Activated CD8-positive, alpha-beta T cell treated with anti-CD3 and anti-CD28 coated beads for 36 hours (primary cell): ENCODE measurements at regions not wholly inside any gene's neighbourhood (a gene's known extent, or its start where the extent isn't known, plus 50 kb on each side); places are given as distances from the start of the nearest gene placed in this dataset.

ENCODE experiments used
- ATAC-seq: fragments of 200-7000 bp; cut with Tn5 transposase; one replicate; pipeline ENCODE4 v1.10.0; 2021; ENCODE audit warnings: mild to moderate bottlenecking, moderate library complexity
- CTCF ChIA-PET: fragments of 350-600 bp; sonication (Branson Sonifier 250); formaldehyde crosslinking; loops from one replicate; lab custom pipeline; 2021; ENCODE audit warnings: antibody characterized with exemption; lab: Charles Lee
- POLR2A ChIA-PET: fragments of 350-600 bp; sonication (Branson Sonifier 250); formaldehyde crosslinking; loops from one replicate; lab custom pipeline; 2021; ENCODE audit warnings: antibody characterized with exemption; lab: Charles Lee
- DNase-seq: peaks from one replicate; pipeline ENCODE4 v3.0.0-alpha.2; 2020
- H3K27ac Mint-ChIP-seq: one replicate; pipeline ENCODE4 v1.8.0; 2021; ENCODE audit warnings: mild to moderate bottlenecking, mixed read lengths
- H3K27me3 Mint-ChIP-seq: one replicate; pipeline ENCODE4 v1.8.0; 2021; ENCODE audit warnings: mixed read lengths
- H3K36me3 Mint-ChIP-seq: one replicate; pipeline ENCODE4 v1.8.0; 2021; ENCODE audit warnings: low read depth, mixed read lengths
- H3K4me1 Mint-ChIP-seq: one replicate; pipeline ENCODE4 v1.8.0; 2021; ENCODE audit warnings: low read depth, mixed read lengths
- H3K4me3 Mint-ChIP-seq: one replicate; pipeline ENCODE4 v1.8.0; 2021; ENCODE audit warnings: mild to moderate bottlenecking, moderate library complexity, mixed read lengths
- H3K9me3 Mint-ChIP-seq: one replicate; pipeline ENCODE4 v1.8.0; 2021; ENCODE audit warnings: mixed read lengths
- intact Hi-C: fragments of 100-400 bp; cut with micrococcal nuclease; formaldehyde crosslinking; loops from one replicate; pipeline ENCODE4 v1.10.0; 2022
- TF ChIP-seq, protein P1 (sequence below): fragments of 200-600 bp; IDR thresholded peaks from one replicate; pipeline ENCODE4 v1.8.0; 2022; ENCODE audit warnings: antibody characterized with exemption, mild to moderate bottlenecking

- DNase-seq, result no peak
- H3K9me3 Mint-ChIP-seq, result no peaks in the 10 kb centered on the region
- CTCF ChIA-PET, result no interaction called here
Measured at GRCh38 chr2:63681896-63682295, 93.1 kb downstream of the MDH1 start.

DNA sequence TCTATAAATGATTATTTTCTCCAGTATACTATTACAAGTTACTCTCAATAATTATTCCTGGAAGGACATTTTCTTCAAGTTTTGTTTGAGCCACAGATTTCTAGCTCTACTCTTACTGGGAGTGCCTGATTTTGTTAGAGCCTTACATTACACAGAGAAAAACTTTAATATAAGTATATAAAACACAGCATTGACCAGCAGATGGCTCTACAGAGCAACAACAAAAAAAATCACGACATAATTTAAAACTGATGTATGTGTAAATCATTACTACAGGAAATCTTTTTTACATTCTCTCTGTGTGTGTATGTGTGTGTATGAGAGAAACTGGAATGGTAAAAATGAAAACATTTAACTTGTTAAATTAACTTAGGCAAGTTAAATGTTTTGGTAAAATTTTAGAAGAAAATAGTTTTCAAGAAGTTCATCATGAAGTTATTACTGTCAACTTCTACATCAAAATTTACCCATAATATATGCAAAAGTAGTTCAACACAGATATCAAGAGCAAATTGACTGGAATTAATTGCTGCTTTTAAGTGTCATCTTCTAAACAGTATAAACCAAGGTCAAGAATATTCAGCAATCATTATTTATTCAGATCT lies 103.3 kb downstream of the MDH1 start:
- TF ChIP-seq, protein P1, sequence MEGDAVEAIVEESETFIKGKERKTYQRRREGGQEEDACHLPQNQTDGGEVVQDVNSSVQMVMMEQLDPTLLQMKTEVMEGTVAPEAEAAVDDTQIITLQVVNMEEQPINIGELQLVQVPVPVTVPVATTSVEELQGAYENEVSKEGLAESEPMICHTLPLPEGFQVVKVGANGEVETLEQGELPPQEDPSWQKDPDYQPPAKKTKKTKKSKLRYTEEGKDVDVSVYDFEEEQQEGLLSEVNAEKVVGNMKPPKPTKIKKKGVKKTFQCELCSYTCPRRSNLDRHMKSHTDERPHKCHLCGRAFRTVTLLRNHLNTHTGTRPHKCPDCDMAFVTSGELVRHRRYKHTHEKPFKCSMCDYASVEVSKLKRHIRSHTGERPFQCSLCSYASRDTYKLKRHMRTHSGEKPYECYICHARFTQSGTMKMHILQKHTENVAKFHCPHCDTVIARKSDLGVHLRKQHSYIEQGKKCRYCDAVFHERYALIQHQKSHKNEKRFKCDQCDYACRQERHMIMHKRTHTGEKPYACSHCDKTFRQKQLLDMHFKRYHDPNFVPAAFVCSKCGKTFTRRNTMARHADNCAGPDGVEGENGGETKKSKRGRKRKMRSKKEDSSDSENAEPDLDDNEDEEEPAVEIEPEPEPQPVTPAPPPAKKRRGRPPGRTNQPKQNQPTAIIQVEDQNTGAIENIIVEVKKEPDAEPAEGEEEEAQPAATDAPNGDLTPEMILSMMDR, result peak; percentile 78
- intact Hi-C loops, result loop anchor here (2.0 kb wide), 1 partner anchor 169 kb away; no protein-coding TSS in a partner anchor
- Mint-ChIP-seq H3K36me3 (no peaks in the 10 kb centered on the region), H3K27me3 (no peaks in the 10 kb centered on the region), H3K4me1 (no peaks in the 10 kb centered on the region), H3K9me3 (no peaks in the 10 kb centered on the region), H3K4me3 (no peak overlapping the region), H3K27ac (no peak overlapping the region)
- ChIA-PET CTCF (interaction anchor here (0.7 to 2.3 kb wide), 11 partner anchors 7 to 228 kb away, joined by 3 to 14 read pairs (median 4); no protein-coding TSS in a partner anchor), POLR2A (no interaction called here)
- DNase-seq (peak; percentile 30), ATAC-seq (peak; percentile 51)

More at GRCh38 chr2:63681896-63682295, 93.1 kb downstream of the MDH1 start:
- Mint-ChIP-seq H3K27me3 (peaks cover 3% of the 10 kb centered on the region), H3K36me3 (no peaks in the 10 kb centered on the region), H3K4me3 (no peak overlapping the region), H3K4me1 (peaks cover 7% of the 10 kb centered on the region), H3K27ac (no peak overlapping the region)
- intact Hi-C loops, result no loop called here
- ATAC-seq, result no peak
- TF ChIP-seq, protein P1, result no peak
- POLR2A ChIA-PET, result no interaction called here

GRCh38 chr2:63695583-63695982 lies 106.8 kb downstream of the MDH1 start:
- ATAC-seq (no peak), DNase-seq (no peak)
- H3K4me3 Mint-ChIP-seq, result no peak overlapping the region
- ChIA-PET POLR2A (no interaction called here), CTCF (interaction anchor here (0.7 to 1.5 kb wide), 2 partner anchors 166 to 197 kb away, joined by 3 read pairs; no protein-coding TSS in a partner anchor)
- no peaks in the 10 kb centered on the region for H3K36me3 Mint-ChIP-seq
- H3K27me3 Mint-ChIP-seq, result no peaks in the 10 kb centered on the region
- intact Hi-C loops, result loop anchor here (5.0 kb wide), 1 partner anchor 192 kb away; no protein-coding TSS in a partner anchor
- TF ChIP-seq, protein P1, result no peak
- no peaks in the 10 kb centered on the region for H3K9me3 Mint-ChIP-seq
- no peak overlapping the region for H3K27ac Mint-ChIP-seq
- H3K4me1 Mint-ChIP-seq, result no peaks in the 10 kb centered on the region

GRCh38 chr2:63696496-63696895 lies 107.7 kb downstream of the MDH1 start:
- Mint-ChIP-seq H3K36me3 (no peaks in the 10 kb centered on the region), H3K4me3 (no peak overlapping the region), H3K27me3 (no peaks in the 10 kb centered on the region), H3K9me3 (no peaks in the 10 kb centered on the region), H3K27ac (no peak overlapping the region), H3K4me1 (no peaks in the 10 kb centered on the region)
- DNase-seq (no peak), ATAC-seq (no peak)
- ChIA-PET CTCF (interaction anchor here (0.7 to 1.5 kb wide), 2 partner anchors 165 to 196 kb away, joined by 3 read pairs; no protein-coding TSS in a partner anchor), POLR2A (interaction anchor here (0.8 kb wide), 1 partner anchor 158 kb away, joined by 3 read pairs; no protein-coding TSS in a partner anchor)
- intact Hi-C loops, result loop anchor here (5.0 kb wide), 1 partner anchor 191 kb away; no protein-coding TSS in a partner anchor
- TF ChIP-seq, protein P1, result no peak

- TF ChIP-seq, protein P1, result no peak
- no peak for DNase-seq
- H3K27ac Mint-ChIP-seq, result no peak overlapping the region
- no peak overlapping the region for H3K4me3 Mint-ChIP-seq
- ChIA-PET CTCF (interaction anchor here (1.5 kb wide), 1 partner anchor 164 kb away, joined by 3 read pairs; no protein-coding TSS in a partner anchor), POLR2A (no interaction called here)
- H3K27me3 Mint-ChIP-seq, result no peaks in the 10 kb centered on the region
- no peaks in the 10 kb centered on the region for H3K36me3 Mint-ChIP-seq
- H3K9me3 Mint-ChIP-seq, result no peaks in the 10 kb centered on the region
- no peak for ATAC-seq
- H3K4me1 Mint-ChIP-seq, result no peaks in the 10 kb centered on the region
- intact Hi-C loops, result loop anchor here (5.0 kb wide), 1 partner anchor 190 kb away; no protein-coding TSS in a partner anchor
Measured at GRCh38 chr2:63697160-63697559, 108.4 kb downstream of the MDH1 start.
